Spinal cord (tissue), 9 donors: ENCODE measurements at regions not wholly inside any gene's neighbourhood (a gene's known extent, or its start where the extent isn't known, plus 50 kb on each side); places are given as distances from the start of the nearest gene placed in this dataset.

Experiments used
- DNase-seq, 6 donors: peaks; one replicate each; pipeline versions ENCODE4 v3.0.0 to v3.0.0-alpha.2; 2013 to 2015; ENCODE audit warnings: low spot score in 6 of 6, low read depth in 4 of 6
- H3K27ac ChIP-seq: one replicate; pipeline ENCODE4 v1.5.1; 2013; ENCODE audit warnings: low read depth, low read length, control low read depth
- H3K27me3 ChIP-seq: one replicate; pipeline ENCODE4 v1.6.1; 2013; ENCODE audit warnings: low read length; ENCODE audit not compliant: control insufficient read depth, insufficient read depth
- H3K36me3 ChIP-seq: one replicate; pipeline ENCODE4 v1.6.1; 2013; ENCODE audit warnings: low read length; ENCODE audit not compliant: control insufficient read depth, insufficient read depth
- H3K4me1 ChIP-seq: one replicate; pipeline ENCODE4 v1.6.1; 2013; ENCODE audit warnings: low read length; ENCODE audit not compliant: control insufficient read depth, insufficient read depth
- H3K4me3 ChIP-seq: one replicate; pipeline ENCODE4 v1.5.1; 2013; ENCODE audit warnings: low read depth, low read length, control low read depth
- H3K9me3 ChIP-seq: one replicate; pipeline ENCODE4 v1.6.1; 2013; ENCODE audit warnings: low read length; ENCODE audit not compliant: control insufficient read depth, insufficient read depth
- WGBS: methylation state at CpG from one replicate; pipeline ENCODE4 v1.1.5; 2013; ENCODE audit warnings: missing lambda C conversion rate; ENCODE audit not compliant: insufficient coverage; 5-methylcytosine and 5-hydroxymethylcytosine counted together
- donor health status: healthy.

- H3K36me3 ChIP-seq: no peaks in the 10 kb centered on the region
- H3K4me3 ChIP-seq: no peak overlapping the region
- DNase-seq: no peak
- no peak overlapping the region for H3K27ac ChIP-seq
- H3K9me3 ChIP-seq: no peaks in the 10 kb centered on the region
- no peaks in the 10 kb centered on the region for H3K27me3 ChIP-seq
- WGBS: 100% methylated on average over 1 of the region's 4 CpGs
- no peaks in the 10 kb centered on the region for H3K4me1 ChIP-seq
Measured at GRCh38 chr13:65746406-65746921, 1483.7 kb downstream of the PCDH9 start.

GRCh38 chr13:65744836-65745235 is 1485.3 kb downstream of the PCDH9 start:
- Histone ChIP-seq H3K36me3 (no peaks in the 10 kb centered on the region), H3K4me1 (no peaks in the 10 kb centered on the region), H3K27ac (no peak overlapping the region), H3K27me3 (no peaks in the 10 kb centered on the region), H3K4me3 (no peak overlapping the region), H3K9me3 (no peaks in the 10 kb centered on the region)
- peak in 1 of 6 donors; percentile 6 for DNase-seq
- 86% methylated on average over 2 of the region's 2 CpGs for WGBS

- Histone ChIP-seq H3K36me3 (no peaks in the 10 kb centered on the region), H3K27ac (no peak overlapping the region), H3K9me3 (no peaks in the 10 kb centered on the region), H3K4me1 (no peaks in the 10 kb centered on the region), H3K4me3 (no peak overlapping the region), H3K27me3 (no peaks in the 10 kb centered on the region)
- WGBS: no CpG with 5 or more reads among the region's 1 CpG
- DNase-seq: no peak
Measured at GRCh38 chr13:65733110-65733509, 1497.0 kb downstream of the PCDH9 start.

- Histone ChIP-seq H3K27me3 (no peaks in the 10 kb centered on the region), H3K4me3 (no peak overlapping the region), H3K36me3 (no peaks in the 10 kb centered on the region), H3K4me1 (no peaks in the 10 kb centered on the region), H3K27ac (no peak overlapping the region), H3K9me3 (no peaks in the 10 kb centered on the region)
- WGBS: no CpG with 5 or more reads among the region's 4 CpGs
- no peak for DNase-seq
Measured at GRCh38 chr13:65727070-65727469, 1503.1 kb downstream of the PCDH9 start.

GRCh38 chr13:65725006-65725405 is 1505.1 kb downstream of the PCDH9 start:
- WGBS: no CpG with 5 or more reads among the region's 3 CpGs
- Histone ChIP-seq H3K27ac (no peak overlapping the region), H3K4me1 (no peaks in the 10 kb centered on the region), H3K36me3 (no peaks in the 10 kb centered on the region), H3K27me3 (no peaks in the 10 kb centered on the region), H3K4me3 (no peak overlapping the region), H3K9me3 (no peaks in the 10 kb centered on the region)
- peak in 2 of 6 donors; percentile 20 to 43 for DNase-seq

GRCh38 chr13:65724226-65724625 is 1505.9 kb downstream of the PCDH9 start:
- WGBS: 86% methylated on average over 2 of the region's 4 CpGs
- peak in 2 of 6 donors; percentile 25 to 26 for DNase-seq

GRCh38 chr13:65722506-65722905 is 1507.6 kb downstream of the PCDH9 start:
- no peaks in the 10 kb centered on the region for H3K36me3 ChIP-seq
- DNase-seq: no peak
- H3K9me3 ChIP-seq: no peaks in the 10 kb centered on the region
- 90% methylated on average over 2 of the region's 6 CpGs for WGBS
- H3K4me1 ChIP-seq: no peaks in the 10 kb centered on the region
- no peak overlapping the region for H3K4me3 ChIP-seq
- H3K27me3 ChIP-seq: no peaks in the 10 kb centered on the region
- no peak overlapping the region for H3K27ac ChIP-seq

More at GRCh38 chr13:65724226-65724625, 1505.9 kb downstream of the PCDH9 start:
- Histone ChIP-seq H3K9me3 (no peaks in the 10 kb centered on the region), H3K36me3 (no peaks in the 10 kb centered on the region), H3K4me3 (no peak overlapping the region), H3K27ac (no peak overlapping the region), H3K27me3 (no peaks in the 10 kb centered on the region), H3K4me1 (no peaks in the 10 kb centered on the region)

- Histone ChIP-seq H3K36me3 (no peaks in the 10 kb centered on the region), H3K4me1 (no peaks in the 10 kb centered on the region), H3K9me3 (no peaks in the 10 kb centered on the region), H3K4me3 (no peak overlapping the region), H3K27me3 (no peaks in the 10 kb centered on the region), H3K27ac (no peak overlapping the region)
- 40% methylated on average over 1 of the region's 2 CpGs for WGBS
- DNase-seq: no peak
Measured at GRCh38 chr13:65719831-65720230, 1510.3 kb downstream of the PCDH9 start.

GRCh38 chr13:65710514-65710913 is 1519.6 kb downstream of the PCDH9 start:
- H3K36me3 ChIP-seq: no peaks in the 10 kb centered on the region
- DNase-seq: peak in 1 of 6 donors; percentile 2
- H3K9me3 ChIP-seq: no peaks in the 10 kb centered on the region
- H3K27me3 ChIP-seq: no peaks in the 10 kb centered on the region
- no peak overlapping the region for H3K27ac ChIP-seq
- no peak overlapping the region for H3K4me3 ChIP-seq
- H3K4me1 ChIP-seq: no peaks in the 10 kb centered on the region
- no CpG with 5 or more reads among the region's 4 CpGs for WGBS

- no peaks in the 10 kb centered on the region for H3K9me3 ChIP-seq
- H3K4me3 ChIP-seq: no peak overlapping the region
- H3K36me3 ChIP-seq: no peaks in the 10 kb centered on the region
- DNase-seq: no peak
- H3K27ac ChIP-seq: no peak overlapping the region
- H3K27me3 ChIP-seq: no peaks in the 10 kb centered on the region
- H3K4me1 ChIP-seq: no peaks in the 10 kb centered on the region
Measured at GRCh38 chr13:65697843-65698242, 1532.3 kb downstream of the PCDH9 start.
